HEK293 (cell line): ENCODE measurements at regions not wholly inside any gene's neighbourhood (a gene's known extent, or its start where the extent isn't known, plus 50 kb on each side); places are given as distances from the start of the nearest gene placed in this dataset.

Experiments used
- CTCF ChIP-seq: fragments of 450-650 bp; formaldehyde crosslinking; IDR thresholded peaks from 2 replicates; pipeline ENCODE4 v1.5.1; 2016; ENCODE audit warnings: missing biosample characterization, missing genetic modification characterization
- GLI2 ChIP-seq: fragments of 450-650 bp; formaldehyde crosslinking; IDR thresholded peaks from 2 replicates; pipeline ENCODE4; 2017; ENCODE audit warnings: missing biosample characterization, missing genetic modification characterization, low read depth, borderline replicate concordance
- IKZF3 ChIP-seq: fragments of 450-650 bp; IDR thresholded peaks from 2 replicates; pipeline ENCODE4 v1.5.0; 2018; ENCODE audit warnings: missing biosample characterization, mild to moderate bottlenecking, missing genetic modification characterization, moderate library complexity
- SP2 ChIP-seq: fragments of 450-650 bp; formaldehyde crosslinking; IDR thresholded peaks from 2 replicates; pipeline ENCODE4 v1.5.1; 2016; ENCODE audit warnings: missing biosample characterization, missing genetic modification characterization
- ZBTB8A ChIP-seq: fragments of 450-650 bp; formaldehyde crosslinking; IDR thresholded peaks from 2 replicates; pipeline ENCODE4 v1.5.1; 2016; ENCODE audit warnings: missing biosample characterization, missing genetic modification characterization
- ZNF19 ChIP-seq: fragments of 450-650 bp; formaldehyde crosslinking; IDR thresholded peaks from 2 replicates; pipeline ENCODE4; 2016; ENCODE audit warnings: missing biosample characterization, missing genetic modification characterization, low read depth
- ZNF398 ChIP-seq: fragments of 450-650 bp; formaldehyde crosslinking; IDR thresholded peaks from 2 replicates; pipeline ENCODE4 v1.5.1; 2017; ENCODE audit warnings: missing biosample characterization, missing genetic modification characterization

GRCh38 chr4:110914791-110915190, 291.9 kb upstream of the PITX2 start:
- TF ChIP-seq CTCF (tag by site-specific recombination), result no peak
- no peak for TF ChIP-seq ZBTB8A
- no peak for TF ChIP-seq ZNF398 (tag by site-specific recombination)
- no peak for TF ChIP-seq ZNF19 (tag by site-specific recombination)
- TF ChIP-seq GLI2 (tag by site-specific recombination), result no peak
- TF ChIP-seq SP2, result no peak
- no peak for TF ChIP-seq IKZF3 (tag by site-specific recombination)
